ENCODE measurements at regions not wholly inside any gene's neighbourhood (a gene's known extent, or its start where the extent isn't known, plus 50 kb on each side); places are given as distances from the start of the nearest gene placed in this dataset.

DNA sequence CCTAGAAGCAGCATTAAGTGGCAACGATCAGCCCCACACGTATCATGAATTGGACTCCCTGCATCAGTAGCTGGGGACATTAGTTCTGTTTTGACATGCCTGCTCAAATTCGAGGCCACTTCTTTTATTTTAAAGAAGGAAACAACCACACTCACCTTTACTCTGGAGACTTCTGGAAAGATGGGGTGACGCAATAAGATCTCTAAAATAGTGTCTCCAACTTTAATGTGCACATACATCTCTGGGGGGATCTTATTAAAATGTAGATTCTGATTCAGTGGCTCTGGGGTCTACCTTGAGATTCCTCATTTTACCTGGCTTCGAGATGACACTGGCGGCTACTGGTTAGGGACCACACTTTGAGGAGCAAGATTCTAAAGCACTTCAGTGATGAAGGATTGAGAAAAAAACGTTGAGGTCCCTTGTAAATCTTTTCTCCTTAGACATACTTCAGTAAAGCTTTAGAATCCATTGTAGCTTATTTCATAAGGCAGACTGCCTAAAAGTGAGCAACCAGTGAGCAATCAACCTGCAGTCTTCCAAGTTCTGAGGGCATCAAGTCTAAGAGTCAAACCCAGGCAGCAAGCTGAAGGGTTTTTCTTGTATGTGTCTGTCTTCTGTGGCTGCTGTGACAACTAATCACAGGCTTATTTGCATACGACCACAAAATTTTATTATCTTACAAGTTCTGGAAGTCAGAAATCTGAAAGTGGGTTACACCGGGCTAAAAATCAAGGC is 718.6 kb upstream of the TBX3 start:
- no CpG with 5 or more reads among the region's 9 CpGs for WGBS (ENCODE audit: extremely low coverage, insufficient coverage, insufficient read length)
- H3K18ac ChIP-seq (ENCODE audit: low read length) = no peak overlapping the region
- no peaks in the 10 kb centered on the region for H3K27me3 ChIP-seq (ENCODE audit: insufficient read depth, low read length)
- peaks cover 2% of the 10 kb centered on the region for H3K9me3 ChIP-seq (ENCODE audit: insufficient read depth, low read depth, low read length)
- no peak overlapping the region for H3K23ac ChIP-seq (ENCODE audit: low read length)
- H4K12ac ChIP-seq (ENCODE audit: low read depth, low read length) = no peak overlapping the region
- no peak overlapping the region for H2AK5ac ChIP-seq (ENCODE audit: low read length)
- H4K8ac ChIP-seq (ENCODE audit: low read depth, low read length) = no peak overlapping the region
- no peaks in the 10 kb centered on the region for H3K79me1 ChIP-seq (ENCODE audit: low read length)
- no peak overlapping the region for H3K4me3 ChIP-seq (ENCODE audit: low read depth, low read length)
- no peak overlapping the region for H2AFZ ChIP-seq (ENCODE audit: insufficient read depth, low read length, poor library complexity)
- H4K91ac ChIP-seq (ENCODE audit: low read depth, low read length) = no peak overlapping the region
- H3K4me2 ChIP-seq (ENCODE audit: low read length) = no peak overlapping the region
- no peaks in the 10 kb centered on the region for H3K36me3 ChIP-seq (ENCODE audit: control insufficient read depth in 1 of 2, insufficient read depth in 2 of 2, low read length in 2 of 2)
- no peak overlapping the region for H3K4ac ChIP-seq (ENCODE audit: low read depth, low read length)
- peaks cover 4 to 12% of the 10 kb centered on the region in 2 experiments for H3K4me1 ChIP-seq (ENCODE audit: control insufficient read depth in 1 of 2, insufficient read depth in 2 of 2, low read length in 2 of 2)
- DNase-seq = no peak
- H3K14ac ChIP-seq (ENCODE audit: low read length) = no peak overlapping the region
- no peak overlapping the region for H2BK12ac ChIP-seq (ENCODE audit: low read length)
- H2BK5ac ChIP-seq (ENCODE audit: low read depth, low read length, poor library complexity) = no peak overlapping the region
- H3K79me2 ChIP-seq (ENCODE audit: control insufficient read depth, insufficient read depth, low read length, poor library complexity) = no peaks in the 10 kb centered on the region
- no peak overlapping the region for H2BK120ac ChIP-seq (ENCODE audit: insufficient read depth, low read length, poor library complexity)
- no peak overlapping the region for H3K27ac ChIP-seq (ENCODE audit: low read depth, low read length)
- no peak overlapping the region for H3K9ac ChIP-seq (ENCODE audit: low read length)

DNA sequence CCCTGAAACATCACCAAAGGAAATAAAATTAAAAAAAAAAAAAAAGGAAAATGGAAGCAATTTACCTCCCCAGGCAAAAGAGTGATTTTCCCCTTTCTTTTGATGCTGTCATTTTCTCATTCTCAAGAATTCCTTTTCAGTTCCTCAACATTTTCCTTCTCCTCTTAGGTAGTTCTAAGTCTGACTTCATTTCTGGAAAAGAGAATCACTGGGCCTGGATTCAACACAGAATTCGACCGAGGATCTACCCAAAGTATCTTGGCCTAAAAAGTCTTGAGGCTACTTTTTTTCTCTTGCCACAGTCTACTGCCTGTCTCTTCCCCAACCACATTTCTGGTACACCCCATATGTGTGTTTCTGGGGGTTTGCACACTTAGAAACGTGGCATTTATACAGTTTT is 717.8 kb upstream of the TBX3 start:
- no peak for DNase-seq
- Histone ChIP-seq H2BK120ac (ENCODE audit: insufficient read depth, low read length, poor library complexity) (no peak overlapping the region), H3K79me1 (ENCODE audit: low read length) (no peaks in the 10 kb centered on the region), H3K27ac (ENCODE audit: low read depth, low read length) (no peak overlapping the region), H3K4me2 (ENCODE audit: low read length) (no peak overlapping the region), H3K4me3 (ENCODE audit: low read depth, low read length) (no peak overlapping the region), H3K79me2 (ENCODE audit: control insufficient read depth, insufficient read depth, low read length, poor library complexity) (no peaks in the 10 kb centered on the region), H2AFZ (ENCODE audit: insufficient read depth, low read length, poor library complexity) (no peak overlapping the region), H2BK5ac (ENCODE audit: low read depth, low read length, poor library complexity) (no peak overlapping the region), H3K4ac (ENCODE audit: low read depth, low read length) (no peak overlapping the region), H3K27me3 (ENCODE audit: insufficient read depth, low read length) (no peaks in the 10 kb centered on the region), H3K23ac (ENCODE audit: low read length) (no peak overlapping the region), H3K4me1 (ENCODE audit: control insufficient read depth in 1 of 2, insufficient read depth in 2 of 2, low read length in 2 of 2) (peaks cover 4 to 12% of the 10 kb centered on the region in 2 experiments), H3K14ac (ENCODE audit: low read length) (no peak overlapping the region), H3K9ac (ENCODE audit: low read length) (no peak overlapping the region), H2AK5ac (ENCODE audit: low read length) (no peak overlapping the region), H3K18ac (ENCODE audit: low read length) (no peak overlapping the region), H3K36me3 (ENCODE audit: control insufficient read depth in 1 of 2, insufficient read depth in 2 of 2, low read length in 2 of 2) (no peaks in the 10 kb centered on the region), H4K91ac (ENCODE audit: low read depth, low read length) (no peak overlapping the region), H2BK12ac (ENCODE audit: low read length) (no peak overlapping the region), H4K8ac (ENCODE audit: low read depth, low read length) (no peak overlapping the region), H4K12ac (ENCODE audit: low read depth, low read length) (no peak overlapping the region), H3K9me3 (ENCODE audit: insufficient read depth, low read depth, low read length) (peaks cover 2% of the 10 kb centered on the region)
- WGBS (ENCODE audit: extremely low coverage, insufficient coverage, insufficient read length) = no CpG with 5 or more reads among the region's 3 CpGs

- no peak overlapping the region for H2AFZ ChIP-seq (ENCODE audit: insufficient read depth, low read length, poor library complexity)
- WGBS (ENCODE audit: extremely low coverage, insufficient coverage, insufficient read length) = no CpG with 5 or more reads among the region's 4 CpGs
- peak overlapping the region; percentile 23 for H2AK5ac ChIP-seq (ENCODE audit: low read length)
Observed at GRCh38 chr12:115400011-115400410, 716.0 kb upstream of the TBX3 start.

GRCh38 chr12:115398311-115398781 is 714.4 kb upstream of the TBX3 start:
- Histone ChIP-seq H2AK5ac (ENCODE audit: low read length) (no peak overlapping the region), H3K14ac (ENCODE audit: low read length) (no peak overlapping the region), H3K27me3 (ENCODE audit: insufficient read depth, low read length) (no peaks in the 10 kb centered on the region), H3K79me1 (ENCODE audit: low read length) (no peaks in the 10 kb centered on the region), H4K8ac (ENCODE audit: low read depth, low read length) (no peak overlapping the region), H3K23ac (ENCODE audit: low read length) (no peak overlapping the region), H4K91ac (ENCODE audit: low read depth, low read length) (no peak overlapping the region), H3K36me3 (ENCODE audit: control insufficient read depth in 1 of 2, insufficient read depth in 2 of 2, low read length in 2 of 2) (no peaks in the 10 kb centered on the region), H3K27ac (ENCODE audit: low read depth, low read length) (no peak overlapping the region), H3K4ac (ENCODE audit: low read depth, low read length) (no peak overlapping the region), H3K9me3 (ENCODE audit: insufficient read depth, low read depth, low read length) (no peaks in the 10 kb centered on the region), H3K4me1 (ENCODE audit: control insufficient read depth in 1 of 2, insufficient read depth in 2 of 2, low read length in 2 of 2) (peaks cover 0 to 5% of the 10 kb centered on the region in 2 experiments), H2BK12ac (ENCODE audit: low read length) (peak overlapping the region; percentile 11), H2AFZ (ENCODE audit: insufficient read depth, low read length, poor library complexity) (no peak overlapping the region), H4K12ac (ENCODE audit: low read depth, low read length) (no peak overlapping the region), H3K79me2 (ENCODE audit: control insufficient read depth, insufficient read depth, low read length, poor library complexity) (no peaks in the 10 kb centered on the region), H3K9ac (ENCODE audit: low read length) (no peak overlapping the region), H3K4me3 (ENCODE audit: low read depth, low read length) (no peak overlapping the region), H3K18ac (ENCODE audit: low read length) (no peak overlapping the region), H2BK120ac (ENCODE audit: insufficient read depth, low read length, poor library complexity) (no peak overlapping the region), H2BK5ac (ENCODE audit: low read depth, low read length, poor library complexity) (no peak overlapping the region), H3K4me2 (ENCODE audit: low read length) (no peak overlapping the region)
- no CpG with 5 or more reads among the region's 4 CpGs for WGBS (ENCODE audit: extremely low coverage, insufficient coverage, insufficient read length)
- peak in 1 of 2 donors; percentile 63 for DNase-seq

More at GRCh38 chr12:115400011-115400410, 716.0 kb upstream of the TBX3 start:
- no peak for DNase-seq
- no peak overlapping the region for H3K23ac ChIP-seq (ENCODE audit: low read length)
- peak overlapping the region; percentile 61 for H2BK12ac ChIP-seq (ENCODE audit: low read length)
- H3K14ac ChIP-seq (ENCODE audit: low read length) = no peak overlapping the region
- no peak overlapping the region for H2BK5ac ChIP-seq (ENCODE audit: low read depth, low read length, poor library complexity)
- no peak overlapping the region for H4K12ac ChIP-seq (ENCODE audit: low read depth, low read length)
- no peak overlapping the region for H3K9ac ChIP-seq (ENCODE audit: low read length)
- H3K4me3 ChIP-seq (ENCODE audit: low read depth, low read length) = no peak overlapping the region
- H3K79me2 ChIP-seq (ENCODE audit: control insufficient read depth, insufficient read depth, low read length, poor library complexity) = no peaks in the 10 kb centered on the region
- no peak overlapping the region for H2BK120ac ChIP-seq (ENCODE audit: insufficient read depth, low read length, poor library complexity)
- no peak overlapping the region for H3K4ac ChIP-seq (ENCODE audit: low read depth, low read length)
- no peaks in the 10 kb centered on the region for H3K36me3 ChIP-seq (ENCODE audit: control insufficient read depth in 1 of 2, insufficient read depth in 2 of 2, low read length in 2 of 2)
- peak overlapping the region; percentile 24 for H4K8ac ChIP-seq (ENCODE audit: low read depth, low read length)
- H3K4me2 ChIP-seq (ENCODE audit: low read length) = no peak overlapping the region
- H3K27ac ChIP-seq (ENCODE audit: low read depth, low read length) = no peak overlapping the region
- H4K91ac ChIP-seq (ENCODE audit: low read depth, low read length) = peak overlapping the region; percentile 32
- H3K27me3 ChIP-seq (ENCODE audit: insufficient read depth, low read length) = no peaks in the 10 kb centered on the region
- H3K18ac ChIP-seq (ENCODE audit: low read length) = no peak overlapping the region
- no peaks in the 10 kb centered on the region for H3K79me1 ChIP-seq (ENCODE audit: low read length)
- H3K4me1 ChIP-seq (ENCODE audit: control insufficient read depth in 1 of 2, insufficient read depth in 2 of 2, low read length in 2 of 2) = peaks cover 4 to 10% of the 10 kb centered on the region in 2 experiments
- H3K9me3 ChIP-seq (ENCODE audit: insufficient read depth, low read depth, low read length) = peaks cover 2% of the 10 kb centered on the region

Measured in trophoblast cell (in vitro differentiated cells and primary cell).